ENCODE measurements at regions not wholly inside any gene's neighbourhood (a gene's known extent, or its start where the extent isn't known, plus 50 kb on each side); places are given as distances from the start of the nearest gene placed in this dataset.

DNA sequence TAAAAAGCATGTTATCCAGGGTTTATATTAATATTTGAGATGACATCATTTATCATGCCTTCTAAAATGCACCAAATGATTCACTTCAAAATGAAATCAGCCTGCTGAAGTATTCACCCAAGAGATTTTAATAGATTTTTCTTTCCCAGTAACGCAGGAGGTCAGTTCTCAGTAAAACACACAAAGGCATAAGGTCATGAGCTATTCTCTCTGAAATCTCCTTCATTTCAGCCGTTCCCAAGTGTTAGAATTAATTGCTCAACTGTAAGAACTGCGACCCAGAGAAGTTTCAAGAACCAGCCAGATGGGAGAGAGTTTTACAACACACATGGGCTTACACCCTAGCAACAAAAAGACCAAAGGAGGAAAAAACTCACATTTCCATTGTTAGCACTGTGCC is 84.2 kb upstream of the PHLPP1 start:
- TF ChIP-seq CTCF (IDR thresholded peaks at IDR 0.05): no peak
- TF ChIP-seq POLR2A (IDR thresholded peaks at IDR 0.05): no peak

Measured in esophagus squamous epithelium (tissue), 4 donors.